GM21447 (cell line): ENCODE measurements at regions not wholly inside any gene's neighbourhood (a gene's known extent, or its start where the extent isn't known, plus 50 kb on each side); places are given as distances from the start of the nearest gene placed in this dataset.

Experiments
- ATAC-seq: cut with Tn5 transposase; IDR thresholded peaks from one replicate; pipeline ENCODE4 v1.9.1; 2021; ENCODE audit not compliant: unreplicated experiment

- no peak for ATAC-seq
Measured at GRCh38 chr18:66759050-66759828, 155.3 kb upstream of the CDH19 start.

GRCh38 chr18:66757946-66758345 lies 154.1 kb upstream of the CDH19 start:
- ATAC-seq = no peak

- ATAC-seq = no peak
Measured at GRCh38 chr18:66754335-66754734, 150.4 kb upstream of the CDH19 start.

GRCh38 chr18:66752733-66753132 lies 148.8 kb upstream of the CDH19 start:
- no peak for ATAC-seq

GRCh38 chr18:66749481-66750035 lies 145.7 kb upstream of the CDH19 start:
- ATAC-seq = no peak

- no peak for ATAC-seq
Measured at GRCh38 chr18:66749030-66749429, 145.1 kb upstream of the CDH19 start.

- no peak for ATAC-seq
Measured at GRCh38 chr18:66742832-66743231, 138.9 kb upstream of the CDH19 start.

- ATAC-seq = no peak
Measured at GRCh38 chr18:66735933-66736332, 132.0 kb upstream of the CDH19 start.

GRCh38 chr18:66734451-66734850 lies 130.6 kb upstream of the CDH19 start:
- no peak for ATAC-seq

- no peak for ATAC-seq
Measured at GRCh38 chr18:66731890-66732289, 128.0 kb upstream of the CDH19 start.

GRCh38 chr18:66729442-66730239 lies 125.8 kb upstream of the CDH19 start:
- no peak for ATAC-seq

- ATAC-seq = no peak
Measured at GRCh38 chr18:66728951-66729350, 125.1 kb upstream of the CDH19 start.

GRCh38 chr18:66727991-66728390 lies 124.1 kb upstream of the CDH19 start:
- ATAC-seq = no peak

- no peak for ATAC-seq
Measured at GRCh38 chr18:66724664-66725356, 120.9 kb upstream of the CDH19 start.

GRCh38 chr18:66722671-66723070 lies 118.8 kb upstream of the CDH19 start:
- no peak for ATAC-seq

- ATAC-seq = no peak
Measured at GRCh38 chr18:66708646-66709045, 104.8 kb upstream of the CDH19 start.

GRCh38 chr18:66707473-66707872 lies 103.6 kb upstream of the CDH19 start:
- ATAC-seq = no peak

- no peak for ATAC-seq
Measured at GRCh38 chr18:66695281-66695680, 91.4 kb upstream of the CDH19 start.

- no peak for ATAC-seq
Measured at GRCh38 chr18:66694852-66695251, 91.0 kb upstream of the CDH19 start.

GRCh38 chr18:66687635-66688034 lies 83.7 kb upstream of the CDH19 start:
- ATAC-seq = no peak

GRCh38 chr18:66682855-66683322 lies 79.0 kb upstream of the CDH19 start:
- ATAC-seq = no peak
